A673 (cell line): ENCODE measurements at regions not wholly inside any gene's neighbourhood (a gene's known extent, or its start where the extent isn't known, plus 50 kb on each side); places are given as distances from the start of the nearest gene placed in this dataset.

ENCODE experiments used
- BruUV-seq: library from RNA; stranded (reverse); fragments of 400-500 nt; replicated peaks from 2 replicates; lab custom pipeline; 2021; lab: Mats Ljungman, UMichigan
- CTCF ChIA-PET: fragments of 300-600 bp; sonication (Branson Sonifier 250); formaldehyde crosslinking; loops from one replicate; lab custom pipeline; 2022; ENCODE audit warnings: antibody characterized with exemption; lab: Charles Lee
- POLR2A ChIA-PET: fragments of 300-600 bp; sonication (Branson Sonifier 250); formaldehyde crosslinking; loops from one replicate; lab custom pipeline; 2022; ENCODE audit warnings: antibody characterized with exemption; ENCODE audit not compliant: low non-redundant PET; lab: Charles Lee
- DNase-seq: peaks from one replicate; pipeline ENCODE4 v3.0.0-alpha.2; 2015; ENCODE audit warnings: low spot score
- H3K27ac ChIP-seq: fragments of 200-600 bp; sonication (generic); 2 replicates; pipeline ENCODE4 v1.5.1; 2016; ENCODE audit warnings: mixed run types, low read depth, mild to moderate bottlenecking, mixed read lengths, antibody characterized with exemption, low read length; ENCODE audit not compliant: poor library complexity, severe bottlenecking
- H3K27me3 ChIP-seq: fragments of 200-600 bp; sonication (generic); replicated peaks from 2 replicates; pipeline ENCODE4 v1.6.1; 2017; ENCODE audit warnings: mixed run types, low read depth, mild to moderate bottlenecking, mixed read lengths, antibody characterized with exemption, low read length; ENCODE audit not compliant: insufficient read depth, poor library complexity
- H3K36me3 ChIP-seq: fragments of 200-600 bp; sonication (generic); 2 replicates; pipeline ENCODE4 v1.6.1; 2016; ENCODE audit warnings: mixed run types, mild to moderate bottlenecking, mixed read lengths, antibody characterized with exemption, low read length; ENCODE audit not compliant: insufficient read depth, poor library complexity, severe bottlenecking
- H3K4me1 ChIP-seq: fragments of 200-600 bp; sonication (generic); 2 replicates; pipeline ENCODE4 v1.6.1; 2017; ENCODE audit warnings: mixed run types, mild to moderate bottlenecking, mixed read lengths, antibody characterized with exemption, low read length; ENCODE audit not compliant: insufficient read depth, poor library complexity, severe bottlenecking
- H3K4me3 ChIP-seq: fragments of 200-600 bp; sonication (generic); 2 replicates; pipeline ENCODE4 v1.5.1; 2016; ENCODE audit warnings: low read depth, mixed run types, mild to moderate bottlenecking, mixed read lengths, low read length; ENCODE audit not compliant: poor library complexity, severe bottlenecking
- H3K9me3 ChIP-seq: fragments of 200-600 bp; sonication (generic); 2 replicates; pipeline ENCODE4 v1.6.1; 2016; ENCODE audit warnings: mixed run types, low read depth, mild to moderate bottlenecking, mixed read lengths, antibody characterized with exemption, low read length; ENCODE audit not compliant: poor library complexity, severe bottlenecking
- CTCF ChIP-seq: fragments of 300-800, 200-600 bp; sonication (generic); conservative IDR thresholded peaks from 2 replicates; pipeline ENCODE4 v1.5.1; 2017; ENCODE audit warnings: low read depth, mild to moderate bottlenecking, antibody characterized with exemption, low read length, moderate library complexity, mixed read lengths
- EZH2 ChIP-seq: fragments of 200-600 bp; sonication (generic); IDR thresholded peaks from 2 replicates; pipeline ENCODE4 v1.6.1; 2017; ENCODE audit warnings: borderline replicate concordance, low read depth, mild to moderate bottlenecking, mixed read lengths, antibody characterized with exemption, low read length; ENCODE audit not compliant: poor library complexity, severe bottlenecking
- intact Hi-C: fragments of 100-400 bp; cut with micrococcal nuclease; formaldehyde crosslinking; loops from one replicate; pipeline ENCODE4 v1.10.0; 2022; ENCODE audit not compliant: unreplicated experiment

GRCh38 chr13:66224663-66225062 is 1005.5 kb downstream of the PCDH9 start:
- H3K27ac ChIP-seq: no peak overlapping the region
- CTCF ChIA-PET: no interaction called here
- H3K9me3 ChIP-seq: no peaks in the 10 kb centered on the region
- DNase-seq: no peak
- POLR2A ChIA-PET: no interaction called here
- no peak overlapping the region for H3K4me3 ChIP-seq
- no peaks in the 10 kb centered on the region for H3K4me1 ChIP-seq
- H3K36me3 ChIP-seq: no peaks in the 10 kb centered on the region
- H3K27me3 ChIP-seq: no peaks in the 10 kb centered on the region
- no TSS peak for BruUV-seq
- intact Hi-C loops: no loop called here
- TF ChIP-seq CTCF: no peak

- no peak for DNase-seq
- H3K9me3 ChIP-seq: no peaks in the 10 kb centered on the region
- CTCF ChIA-PET: no interaction called here
- H3K4me1 ChIP-seq: no peaks in the 10 kb centered on the region
- no peak overlapping the region for H3K27ac ChIP-seq
- no peaks in the 10 kb centered on the region for H3K36me3 ChIP-seq
- no peaks in the 10 kb centered on the region for H3K27me3 ChIP-seq
- TF ChIP-seq EZH2 (no peak), CTCF (no peak)
- POLR2A ChIA-PET: no interaction called here
- BruUV-seq: no TSS peak
- no peak overlapping the region for H3K4me3 ChIP-seq
- intact Hi-C loops: no loop called here
Observed at GRCh38 chr13:66222926-66223325, 1007.2 kb downstream of the PCDH9 start.

- no peak for TF ChIP-seq EZH2
- intact Hi-C loops: no loop called here
- BruUV-seq: no TSS peak
- ChIA-PET POLR2A (no interaction called here), CTCF (no interaction called here)
- Histone ChIP-seq H3K27ac (no peak overlapping the region), H3K27me3 (no peaks in the 10 kb centered on the region), H3K9me3 (no peaks in the 10 kb centered on the region), H3K4me1 (no peaks in the 10 kb centered on the region), H3K36me3 (no peaks in the 10 kb centered on the region), H3K4me3 (no peak overlapping the region)
- DNase-seq: no peak
Observed at GRCh38 chr13:66222127-66222526, 1008.0 kb downstream of the PCDH9 start.

GRCh38 chr13:66219506-66219905 is 1010.6 kb downstream of the PCDH9 start:
- intact Hi-C loops: no loop called here
- no peaks in the 10 kb centered on the region for H3K27me3 ChIP-seq
- no peak for TF ChIP-seq EZH2
- no peak for TF ChIP-seq CTCF
- no peak for DNase-seq
- no peaks in the 10 kb centered on the region for H3K4me1 ChIP-seq
- no peak overlapping the region for H3K4me3 ChIP-seq
- H3K9me3 ChIP-seq: no peaks in the 10 kb centered on the region
- POLR2A ChIA-PET: no interaction called here
- no peaks in the 10 kb centered on the region for H3K36me3 ChIP-seq
- no peak overlapping the region for H3K27ac ChIP-seq
- CTCF ChIA-PET: no interaction called here
- no TSS peak for BruUV-seq
